Hepatocyte (in vitro differentiated cells): ENCODE measurements at regions not wholly inside any gene's neighbourhood (a gene's known extent, or its start where the extent isn't known, plus 50 kb on each side); places are given as distances from the start of the nearest gene placed in this dataset.

ENCODE experiments used
- EZH2 ChIP-seq: fragments of 200-600 bp; sonication (generic); IDR thresholded peaks from 2 replicates; pipeline ENCODE4 v1.6.1; 2016; ENCODE audit warnings: antibody characterized with exemption, mild to moderate bottlenecking, borderline replicate concordance
- EZH2phosphoT487 ChIP-seq: fragments of 200-600 bp; sonication (generic); IDR thresholded peaks from one replicate; pipeline ENCODE4 v1.6.1; 2018; ENCODE audit warnings: antibody characterized with exemption, mild to moderate bottlenecking, low read depth, moderate library complexity; ENCODE audit not compliant: unreplicated experiment, severe bottlenecking
- TF ChIP-seq, protein P1 (sequence below): fragments of 200-600 bp; sonication (generic); IDR thresholded peaks from 2 replicates; pipeline ENCODE4 v1.5.1; 2016; ENCODE audit warnings: antibody characterized with exemption, mild to moderate bottlenecking; ENCODE audit not compliant: poor library complexity

- TF ChIP-seq, protein P1, sequence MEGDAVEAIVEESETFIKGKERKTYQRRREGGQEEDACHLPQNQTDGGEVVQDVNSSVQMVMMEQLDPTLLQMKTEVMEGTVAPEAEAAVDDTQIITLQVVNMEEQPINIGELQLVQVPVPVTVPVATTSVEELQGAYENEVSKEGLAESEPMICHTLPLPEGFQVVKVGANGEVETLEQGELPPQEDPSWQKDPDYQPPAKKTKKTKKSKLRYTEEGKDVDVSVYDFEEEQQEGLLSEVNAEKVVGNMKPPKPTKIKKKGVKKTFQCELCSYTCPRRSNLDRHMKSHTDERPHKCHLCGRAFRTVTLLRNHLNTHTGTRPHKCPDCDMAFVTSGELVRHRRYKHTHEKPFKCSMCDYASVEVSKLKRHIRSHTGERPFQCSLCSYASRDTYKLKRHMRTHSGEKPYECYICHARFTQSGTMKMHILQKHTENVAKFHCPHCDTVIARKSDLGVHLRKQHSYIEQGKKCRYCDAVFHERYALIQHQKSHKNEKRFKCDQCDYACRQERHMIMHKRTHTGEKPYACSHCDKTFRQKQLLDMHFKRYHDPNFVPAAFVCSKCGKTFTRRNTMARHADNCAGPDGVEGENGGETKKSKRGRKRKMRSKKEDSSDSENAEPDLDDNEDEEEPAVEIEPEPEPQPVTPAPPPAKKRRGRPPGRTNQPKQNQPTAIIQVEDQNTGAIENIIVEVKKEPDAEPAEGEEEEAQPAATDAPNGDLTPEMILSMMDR, result no peak
- no peak for TF ChIP-seq EZH2
- no peak for TF ChIP-seq EZH2phosphoT487
These were observed 50.5 kb upstream of the ECI2 start for GRCh38 chr6:4185846-4186245.
